ENCODE measurements at regions not wholly inside any gene's neighbourhood (a gene's known extent, or its start where the extent isn't known, plus 50 kb on each side); places are given as distances from the start of the nearest gene placed in this dataset.

DNA sequence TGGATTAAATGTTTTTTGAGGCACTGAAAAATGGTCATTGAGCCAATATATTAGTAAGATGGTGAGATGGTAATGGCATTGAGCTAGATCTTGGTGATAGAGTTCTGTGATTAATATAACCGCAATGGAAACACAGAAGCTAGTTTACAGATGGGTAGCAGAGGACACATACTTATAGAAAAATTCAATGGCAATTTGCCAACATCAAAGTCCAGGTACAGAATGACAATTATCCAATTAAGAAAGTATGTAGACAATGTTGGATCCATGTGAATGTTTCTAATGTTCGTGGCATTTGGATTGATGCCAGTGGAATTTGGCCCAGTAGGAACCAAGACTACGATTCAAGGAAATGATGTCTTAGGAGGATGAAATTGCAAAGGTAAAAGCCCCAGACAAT is 187.8 kb downstream of the GNAT3 start:
- TF ChIP-seq CTCF (conservative IDR thresholded peaks at IDR 0.05) (no peak), ZFX (IDR thresholded peaks at IDR 0.05) (no peak)
